Ramos (cell line): ENCODE measurements at regions not wholly inside any gene's neighbourhood (a gene's known extent, or its start where the extent isn't known, plus 50 kb on each side); places are given as distances from the start of the nearest gene placed in this dataset.
"Not testable (repeated sequence)": the region's sequence is repeated elsewhere in the genome, so short reads cannot be mapped to it uniquely, and the experiment has no call there.

ENCODE experiments used
- in situ Hi-C: fragments of 300-500 bp; cut with MboI; formaldehyde crosslinking; loops from one replicate; pipeline ENCODE4 v1.14.3; 2022; ENCODE audit warnings: low sequenced_read_pairs; ENCODE audit not compliant: unreplicated experiment

DNA sequence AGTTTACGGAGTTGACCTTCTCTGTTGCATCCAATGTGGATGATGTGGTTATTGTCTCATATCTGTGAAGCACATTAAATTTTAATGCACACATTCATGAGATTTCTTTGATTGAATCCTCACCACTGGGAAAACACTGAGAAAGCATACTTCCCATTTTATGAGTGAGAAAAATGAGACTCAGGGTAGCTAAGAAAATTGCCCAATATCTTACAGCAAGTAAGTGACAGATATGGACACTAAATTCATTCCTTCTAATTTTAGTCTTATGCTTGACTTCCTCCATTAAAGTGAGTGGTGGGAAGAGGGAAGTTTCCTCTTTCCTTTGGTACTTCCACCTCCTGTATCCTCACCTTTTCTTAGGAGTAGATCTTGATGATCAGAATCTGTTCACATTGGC lies 504.8 kb upstream of the BOD1L1 start:
- in situ Hi-C loops = no loop called here

DNA sequence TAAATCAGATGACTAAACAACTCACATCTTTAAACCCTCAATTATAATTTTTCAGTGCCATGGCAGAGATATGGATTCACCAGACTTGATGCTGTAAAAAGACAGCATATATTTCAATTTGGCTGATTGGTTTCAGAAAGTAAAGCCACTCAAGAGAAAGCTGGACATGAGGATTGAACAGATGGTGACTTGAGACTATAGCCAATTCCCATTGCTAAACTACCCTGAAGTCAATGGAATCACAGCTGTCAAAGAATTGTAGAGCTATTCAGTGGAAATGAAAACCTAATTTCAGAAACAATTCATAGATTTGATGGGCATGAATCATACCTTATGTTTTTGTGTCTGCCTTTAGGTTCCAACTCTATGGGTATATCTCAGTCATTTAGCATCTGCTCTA lies 510.6 kb upstream of the BOD1L1 start:
- in situ Hi-C loops = no loop called here

DNA sequence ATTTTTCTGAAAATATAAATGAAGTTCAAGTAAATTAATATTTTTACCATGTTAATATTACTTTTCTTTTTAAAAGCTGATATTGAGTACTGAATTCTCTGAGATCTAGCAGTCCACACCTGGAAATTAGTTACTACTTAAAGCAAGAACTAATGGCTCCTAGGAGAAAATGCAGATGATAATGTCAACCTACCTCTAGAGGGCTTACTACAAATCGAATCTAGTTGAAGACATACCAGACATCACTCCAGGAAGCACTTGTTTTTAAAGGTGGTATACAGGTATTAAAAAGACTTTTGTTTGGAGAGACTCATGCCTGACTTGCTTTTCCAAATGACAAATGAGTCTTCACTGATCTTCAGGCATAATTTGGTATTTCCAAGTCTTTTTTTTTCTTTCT lies 516.4 kb upstream of the BOD1L1 start:
- in situ Hi-C loops = no loop called here

DNA sequence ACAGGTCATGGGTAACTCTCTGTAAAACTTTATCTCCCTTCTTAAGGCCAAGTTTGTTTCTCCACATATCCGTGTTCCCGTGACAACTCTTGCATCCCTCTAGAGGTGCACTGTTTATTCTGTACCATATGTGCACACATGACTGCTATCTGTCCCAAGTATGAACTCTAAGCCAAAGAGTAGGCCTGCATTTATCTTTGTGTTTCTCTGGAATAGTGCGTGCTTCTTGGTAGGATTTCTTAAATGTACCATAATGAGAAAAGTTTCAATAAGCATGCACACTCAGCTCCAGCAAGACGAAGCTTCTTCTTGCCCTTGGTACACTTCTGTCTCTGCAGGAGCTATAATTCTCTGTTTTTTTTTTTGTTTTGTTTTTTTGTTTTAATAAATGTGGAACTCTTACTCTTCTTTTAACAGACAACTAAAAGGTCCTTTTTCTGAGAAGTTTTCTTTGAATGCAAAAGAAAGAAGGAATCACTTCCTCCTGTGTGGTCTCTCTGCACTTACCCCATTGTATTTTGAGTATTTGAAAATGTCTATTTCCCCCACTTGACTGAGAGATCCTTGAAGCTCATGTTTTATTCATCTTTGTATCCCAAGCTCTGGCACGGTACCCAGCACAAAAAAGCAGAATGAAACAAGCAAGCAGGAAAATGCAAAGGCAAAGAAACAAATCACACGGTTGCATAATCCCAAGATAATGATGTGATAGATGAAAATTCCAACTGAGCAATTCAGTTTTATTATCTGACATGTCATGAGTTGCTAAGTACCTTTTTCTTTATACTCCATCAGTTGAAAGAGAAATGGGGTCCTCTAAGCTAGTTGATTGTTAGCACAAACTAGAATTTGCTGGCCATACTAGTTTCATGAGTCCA lies 521.9 kb upstream of the BOD1L1 start:
- in situ Hi-C loops = no loop called here

DNA sequence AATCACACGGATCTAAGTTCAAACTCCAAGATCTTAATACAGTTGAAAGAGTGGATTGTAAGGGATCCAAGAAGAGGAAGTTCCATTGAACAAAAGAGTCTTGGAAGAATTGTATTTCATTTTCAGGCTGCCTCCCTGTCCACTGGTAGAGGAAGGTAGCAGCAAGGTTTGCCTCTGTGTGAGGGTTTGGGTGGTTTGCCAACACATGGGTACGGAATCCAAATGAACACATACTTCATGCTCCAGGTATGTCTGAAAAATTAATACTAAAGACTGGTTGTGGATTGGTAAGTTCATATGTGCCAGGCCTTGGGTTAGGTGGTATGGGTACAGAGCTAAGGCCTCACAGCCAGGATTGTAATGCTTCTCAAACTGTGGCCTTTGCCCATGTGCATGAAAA lies 523.6 kb upstream of the BOD1L1 start:
- in situ Hi-C loops = no loop called here

DNA sequence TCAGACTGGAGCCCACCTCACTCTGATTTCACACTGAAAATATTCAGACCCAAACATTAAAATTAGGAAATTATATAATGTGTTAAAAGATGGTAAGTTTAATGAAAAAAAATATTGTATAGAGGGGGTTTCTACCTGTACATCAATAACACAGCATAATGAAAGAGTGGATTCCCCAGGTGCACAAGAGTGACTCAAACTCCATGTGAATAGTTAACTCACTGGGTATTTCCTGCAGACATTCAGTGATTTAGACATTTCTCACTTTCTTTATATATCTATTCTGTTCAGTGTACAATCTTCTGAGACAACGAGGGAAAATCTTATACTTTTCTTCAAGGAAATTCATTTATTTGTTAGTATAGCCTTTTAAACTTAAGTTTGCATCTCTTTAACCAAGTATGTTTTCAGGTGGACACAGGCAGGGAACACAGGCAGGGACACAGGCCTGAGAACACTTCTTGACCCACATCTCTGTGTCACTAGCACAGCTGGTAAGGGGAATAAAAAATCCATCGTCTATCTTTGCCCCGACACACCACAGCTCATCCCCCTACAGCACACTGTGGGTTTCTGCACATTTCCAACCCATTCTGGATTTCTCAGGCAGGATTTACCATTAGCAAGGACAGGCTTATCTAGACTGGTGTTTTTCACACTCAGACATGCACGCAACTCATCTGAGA lies 525.5 kb upstream of the BOD1L1 start:
- in situ Hi-C loops = no loop called here

DNA sequence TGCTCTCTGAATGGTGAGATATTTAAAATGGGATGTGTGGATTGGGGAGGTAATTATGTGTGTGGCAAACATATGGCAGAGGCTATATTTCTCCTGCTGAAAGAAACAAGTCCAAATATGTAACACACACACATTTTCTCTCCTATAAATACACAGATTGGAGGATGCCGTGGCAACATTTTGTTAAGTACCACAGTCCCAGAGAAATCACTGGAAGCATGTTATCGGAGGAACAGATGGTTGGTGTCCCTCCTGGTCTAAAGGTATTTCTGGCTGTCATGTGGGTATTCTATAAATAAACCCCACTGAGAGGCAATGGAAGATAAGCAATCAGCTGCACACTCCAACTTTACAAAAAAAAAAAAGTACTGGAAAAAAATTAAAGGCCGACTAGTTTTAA lies 528.3 kb upstream of the BOD1L1 start:
- in situ Hi-C loops = no loop called here

DNA sequence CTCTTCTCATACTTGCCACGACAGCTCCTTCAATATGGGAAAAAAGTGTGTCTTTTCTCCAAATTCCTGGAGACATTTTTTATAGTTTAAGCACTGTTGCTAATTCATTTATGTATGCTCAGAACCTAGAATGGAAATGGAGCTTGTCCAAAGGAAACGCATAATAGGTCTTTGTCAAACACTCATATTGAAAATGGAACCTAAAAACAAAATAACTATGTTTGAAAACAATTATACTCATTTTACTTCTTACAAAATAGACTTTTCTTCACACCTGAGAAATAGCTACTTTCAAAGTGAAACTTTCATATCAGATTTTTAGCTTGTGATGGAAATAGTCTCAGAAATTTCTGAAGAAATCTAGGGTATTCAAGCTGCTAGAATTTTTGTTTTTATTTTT lies 529.7 kb upstream of the BOD1L1 start:
- in situ Hi-C loops = no loop called here

DNA sequence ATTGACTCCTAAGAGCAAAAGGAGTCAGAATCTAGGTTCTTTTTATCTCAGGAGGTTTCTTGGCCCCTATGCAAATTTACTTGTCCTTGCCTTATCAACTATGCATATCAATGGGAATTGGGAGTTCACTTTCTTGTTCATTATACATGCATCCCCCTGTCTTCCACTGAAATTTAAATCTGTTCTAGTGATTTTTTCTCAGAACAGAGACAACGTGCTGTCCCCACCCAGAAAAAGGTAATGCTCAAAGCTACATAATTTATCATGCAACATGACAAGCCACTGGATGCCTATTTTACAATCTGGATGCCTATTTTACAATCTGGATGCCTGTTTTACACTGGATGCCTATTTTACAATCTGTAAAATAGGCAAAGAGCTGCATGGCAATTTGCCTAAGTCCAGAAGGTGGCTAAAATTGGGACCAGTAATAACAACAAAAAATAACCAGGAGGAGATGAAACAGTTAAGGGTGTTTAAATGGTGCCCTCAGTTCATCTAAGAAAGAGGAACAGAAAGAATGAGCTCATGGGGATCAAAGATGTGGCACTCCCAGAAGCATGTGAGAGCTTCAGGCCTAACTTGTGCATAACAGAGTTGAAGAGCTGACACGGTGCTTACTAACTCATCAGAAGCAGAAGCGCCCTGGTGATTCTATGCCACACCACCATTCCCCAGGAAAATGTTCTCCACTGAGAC lies 537.8 kb upstream of the BOD1L1 start:
- in situ Hi-C loops = no loop called here

DNA sequence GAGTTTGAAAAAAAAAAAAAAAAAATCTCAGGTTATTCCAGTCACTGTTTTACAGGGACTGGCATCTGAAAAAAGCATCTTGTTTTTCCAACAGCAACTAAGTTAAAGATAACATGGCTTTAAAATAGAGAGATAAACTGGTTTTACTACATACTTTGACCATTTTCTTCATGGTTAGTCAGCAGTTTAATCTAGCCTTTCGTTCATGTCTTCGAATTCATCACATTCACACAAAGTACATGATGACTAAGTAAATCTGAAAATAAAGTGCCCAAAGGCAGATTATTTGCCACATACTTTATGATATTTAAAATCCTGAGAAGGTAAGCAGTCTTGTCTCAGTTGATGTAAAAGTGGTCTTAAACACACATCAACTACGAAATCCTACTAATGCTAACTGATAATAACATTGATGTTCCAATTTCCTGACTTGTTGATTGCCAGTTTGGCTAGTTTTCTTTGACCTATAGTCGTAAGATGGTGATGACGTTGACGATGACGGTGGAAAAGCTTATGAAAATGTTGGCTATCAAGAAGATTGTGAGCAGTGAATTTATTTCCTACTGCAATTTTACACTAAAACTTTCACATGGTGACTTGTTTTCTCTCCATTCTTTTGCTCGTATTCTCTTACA lies 540.5 kb upstream of the BOD1L1 start:
- in situ Hi-C loops = no loop called here

DNA sequence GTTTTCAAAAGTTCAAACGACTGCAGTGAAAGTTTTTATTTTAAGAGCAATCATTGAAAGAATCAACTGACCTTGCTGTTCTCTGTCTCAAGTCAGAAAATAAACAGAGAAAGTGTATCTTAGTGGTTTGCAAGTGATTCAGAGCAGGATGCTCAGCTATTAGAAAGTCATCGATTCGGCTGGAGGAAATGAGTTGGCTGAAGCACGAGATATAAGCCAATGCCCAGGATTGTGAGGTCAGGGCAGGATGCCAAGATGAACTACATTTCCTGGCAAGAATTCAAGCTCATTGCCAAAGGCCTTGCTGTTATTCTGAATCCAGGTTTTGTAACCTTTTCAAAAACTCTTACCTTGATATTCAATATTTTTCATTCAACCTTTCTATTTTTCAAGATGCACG lies 541.4 kb upstream of the BOD1L1 start:
- in situ Hi-C loops = no loop called here

DNA sequence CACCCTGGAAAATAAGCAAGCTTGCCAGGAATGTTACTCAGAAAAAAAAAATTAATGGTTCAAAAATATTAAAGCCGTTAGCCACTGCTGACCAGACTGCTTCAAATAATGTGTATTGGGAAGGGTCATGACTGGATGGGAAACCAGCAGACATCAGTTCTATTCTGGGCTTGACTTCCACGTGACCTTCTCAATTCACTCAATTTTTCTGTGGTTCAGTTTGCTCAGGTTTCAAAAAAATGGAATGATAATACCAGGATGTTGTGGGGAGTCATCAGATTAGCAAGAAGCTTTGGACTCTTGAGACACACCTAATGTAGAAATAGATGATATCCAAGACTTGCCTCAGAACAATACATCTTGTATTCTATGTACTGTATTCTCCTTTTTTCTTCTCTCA lies 541.9 kb upstream of the BOD1L1 start:
- in situ Hi-C loops = no loop called here

DNA sequence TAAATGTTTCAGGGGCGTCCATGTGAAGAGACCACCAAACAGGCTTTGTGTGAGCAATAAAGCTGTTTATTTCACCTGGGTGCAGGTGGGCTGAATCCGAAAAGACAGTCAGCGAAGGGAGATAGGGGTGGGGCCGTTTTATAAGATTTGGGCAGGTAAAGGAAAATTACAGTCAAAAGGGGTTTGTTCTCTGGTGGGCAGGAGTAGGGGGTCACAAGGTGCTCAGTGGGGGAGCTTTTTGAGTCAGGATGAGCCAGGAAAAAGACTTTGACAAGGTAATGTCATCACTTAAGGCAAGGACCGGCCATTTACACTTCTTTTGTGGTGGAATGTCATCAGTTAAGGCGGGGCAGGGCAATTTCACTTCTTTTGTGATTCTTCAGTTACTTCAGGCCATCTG lies 542.4 kb upstream of the BOD1L1 start:
- in situ Hi-C loops = not testable (repeated sequence)

DNA sequence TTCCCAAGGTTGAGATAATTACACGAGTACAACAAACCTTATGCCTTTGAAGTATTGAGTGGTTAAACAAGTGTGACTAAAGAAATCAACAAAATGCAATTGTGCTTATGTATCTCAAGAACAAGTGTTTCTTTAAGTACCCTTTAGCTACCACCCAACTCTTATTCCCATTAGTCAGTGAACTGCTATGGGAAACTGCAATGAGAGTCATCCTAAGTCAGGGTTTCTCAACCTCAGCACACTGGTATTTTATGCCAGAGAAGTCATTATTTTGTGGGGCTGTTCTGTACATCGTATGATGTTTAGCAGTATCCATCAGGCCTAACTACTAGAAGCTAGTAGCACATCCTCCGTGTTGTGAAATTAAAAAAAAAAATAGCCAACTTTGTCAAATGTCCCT lies 549.1 kb upstream of the BOD1L1 start:
- in situ Hi-C loops = no loop called here

DNA sequence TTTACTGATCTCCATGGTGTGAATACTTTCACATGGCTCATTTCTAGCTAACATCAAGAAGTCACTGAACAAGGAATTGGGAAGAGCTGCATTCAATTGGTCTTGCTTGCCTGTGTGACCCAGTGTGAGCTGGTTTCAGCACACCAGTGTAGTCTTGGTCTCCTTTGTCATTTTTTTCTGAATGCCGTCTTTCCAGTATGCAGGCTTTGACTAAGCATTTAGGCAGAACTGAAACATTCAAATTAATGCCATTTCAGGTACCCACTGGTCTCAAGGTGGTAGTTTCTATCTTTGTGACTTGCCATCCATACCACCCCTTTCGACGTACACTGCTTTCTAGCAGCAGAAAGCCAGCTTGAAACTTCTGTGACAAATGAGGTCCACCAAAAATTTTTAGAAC lies 550.5 kb upstream of the BOD1L1 start:
- in situ Hi-C loops = no loop called here

DNA sequence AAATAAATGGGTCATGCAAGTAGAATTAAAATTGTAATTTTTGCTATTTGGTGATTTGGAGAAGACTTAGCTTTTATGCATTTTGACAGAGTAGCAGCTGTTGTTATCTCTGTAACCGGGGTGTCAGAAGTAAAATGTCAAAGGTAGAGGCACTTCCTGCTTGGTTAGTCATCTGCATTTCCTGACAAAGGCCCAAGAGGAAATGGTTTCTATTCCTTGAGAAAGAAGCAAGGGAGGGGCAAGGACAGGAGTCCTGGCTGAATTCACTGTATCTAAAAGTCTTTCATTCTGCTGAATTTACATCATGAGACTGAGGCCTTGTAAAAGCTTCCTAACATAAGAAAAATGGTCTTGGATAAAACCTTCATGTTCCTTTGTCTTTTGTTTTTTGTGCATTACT lies 550.9 kb upstream of the BOD1L1 start:
- in situ Hi-C loops = no loop called here

DNA sequence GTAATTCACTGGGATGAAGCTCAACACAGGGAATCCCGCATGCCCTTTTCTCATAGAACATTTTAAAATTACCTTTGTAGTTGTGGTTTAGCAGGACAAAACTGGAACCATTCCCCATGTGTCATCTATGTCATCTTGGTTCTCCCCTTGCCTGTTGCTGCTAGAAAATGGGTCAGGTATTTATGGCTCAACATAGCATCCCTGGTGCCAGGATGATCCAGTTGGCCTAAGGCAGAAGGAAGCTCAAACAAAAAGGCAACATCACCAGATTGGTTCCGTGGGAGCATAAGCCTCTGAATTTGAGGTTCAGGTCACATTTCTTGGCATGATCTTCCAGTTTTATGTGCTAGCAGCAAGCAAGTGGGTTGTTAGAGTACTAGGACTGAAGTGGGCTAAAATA lies 552.6 kb upstream of the BOD1L1 start:
- in situ Hi-C loops = no loop called here

DNA sequence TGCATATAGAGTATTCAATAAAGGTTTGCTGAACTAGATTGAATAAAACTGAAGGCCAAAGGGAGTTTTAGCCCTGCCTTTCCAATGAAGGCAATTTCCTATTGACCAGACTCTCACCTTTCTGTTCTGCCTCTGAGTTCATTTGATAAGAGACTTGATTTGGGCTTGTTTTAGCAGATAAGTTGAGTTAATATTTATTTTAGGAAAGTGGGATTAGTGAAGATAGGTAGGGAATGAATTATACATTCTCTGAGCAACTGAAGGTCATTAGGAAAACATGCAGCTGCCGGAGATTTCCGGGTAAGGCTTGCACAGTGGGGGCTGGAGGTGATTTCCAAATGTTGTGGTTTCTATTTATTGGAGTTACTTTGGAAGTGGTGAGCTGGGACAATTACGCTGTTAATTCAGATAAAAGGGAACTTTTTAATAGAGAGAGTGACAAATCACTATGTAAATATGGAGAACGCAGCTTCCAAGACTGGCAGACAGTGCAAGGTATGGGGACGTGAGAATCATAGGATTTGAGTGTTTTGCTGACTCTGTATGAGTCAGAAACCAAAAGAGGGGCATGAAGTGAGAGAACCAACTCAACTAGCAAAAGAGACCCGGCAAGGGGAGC lies 553.6 kb upstream of the BOD1L1 start:
- in situ Hi-C loops = no loop called here

DNA sequence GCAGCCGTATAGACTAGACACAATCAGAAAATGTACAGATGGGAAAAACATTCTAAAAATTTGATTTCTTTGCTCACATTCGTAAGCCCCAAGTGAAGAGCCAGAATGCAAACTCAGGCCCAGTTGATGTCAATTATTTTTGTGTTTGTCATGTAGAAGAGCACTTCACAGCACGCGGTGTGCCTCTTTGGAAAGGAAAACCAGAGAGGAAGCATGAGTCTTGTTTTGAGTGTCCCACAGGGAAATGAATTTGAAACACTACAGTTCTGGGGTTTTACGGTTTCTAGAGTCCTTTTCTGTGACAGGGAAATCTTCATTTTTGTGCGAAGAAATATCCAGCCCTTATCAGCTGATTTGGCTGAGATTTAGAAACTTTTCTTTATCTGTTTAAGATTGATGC lies 554.6 kb upstream of the BOD1L1 start:
- in situ Hi-C loops = no loop called here

DNA sequence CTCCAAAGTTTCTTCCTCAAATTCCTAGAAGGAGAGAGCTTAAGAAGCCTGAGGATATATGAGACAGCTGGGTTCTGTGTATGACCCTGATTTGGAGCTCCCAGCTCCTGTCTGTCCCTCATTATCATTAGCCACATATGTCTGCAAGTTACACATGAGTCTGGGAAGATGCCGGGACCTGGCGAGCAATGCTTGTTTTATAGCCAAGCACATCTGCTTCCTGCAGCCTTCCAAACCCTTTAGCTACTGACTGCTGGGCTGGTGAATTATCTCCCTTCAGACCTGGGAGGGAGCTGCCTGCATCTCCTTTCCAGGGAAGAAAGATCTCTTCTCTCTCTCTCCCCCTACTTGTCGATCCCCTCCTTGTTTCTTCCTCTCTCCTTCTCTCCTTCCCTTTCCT lies 556.7 kb upstream of the BOD1L1 start:
- in situ Hi-C loops = no loop called here
